ENCODE measurements at regions not wholly inside any gene's neighbourhood (a gene's known extent, or its start where the extent isn't known, plus 50 kb on each side); places are given as distances from the start of the nearest gene placed in this dataset.

GRCh38 chr1:58030456-58030855 is 516.1 kb downstream of the OMA1 start:
- H3K36me3 Mint-ChIP-seq (ENCODE audit: low read depth), result no peaks in the 10 kb centered on the region
- no peaks in the 10 kb centered on the region for H3K9me3 Mint-ChIP-seq
- H3K27me3 Mint-ChIP-seq, result peaks cover 18% of the 10 kb centered on the region
- H3K4me3 Mint-ChIP-seq, result no peak overlapping the region
- no peak overlapping the region for H3K27ac Mint-ChIP-seq
- H3K4me1 Mint-ChIP-seq, result no peaks in the 10 kb centered on the region
- no peak for ATAC-seq (replicated peaks)

GRCh38 chr1:58017641-58018040 is 528.9 kb downstream of the OMA1 start:
- H3K27me3 Mint-ChIP-seq, result peaks cover 3% of the 10 kb centered on the region
- H3K4me3 Mint-ChIP-seq, result no peak overlapping the region
- ATAC-seq (replicated peaks), result no peak
- no peaks in the 10 kb centered on the region for H3K36me3 Mint-ChIP-seq (ENCODE audit: low read depth)
- H3K4me1 Mint-ChIP-seq, result no peaks in the 10 kb centered on the region
- no peaks in the 10 kb centered on the region for H3K9me3 Mint-ChIP-seq
- no peak overlapping the region for H3K27ac Mint-ChIP-seq

DNA sequence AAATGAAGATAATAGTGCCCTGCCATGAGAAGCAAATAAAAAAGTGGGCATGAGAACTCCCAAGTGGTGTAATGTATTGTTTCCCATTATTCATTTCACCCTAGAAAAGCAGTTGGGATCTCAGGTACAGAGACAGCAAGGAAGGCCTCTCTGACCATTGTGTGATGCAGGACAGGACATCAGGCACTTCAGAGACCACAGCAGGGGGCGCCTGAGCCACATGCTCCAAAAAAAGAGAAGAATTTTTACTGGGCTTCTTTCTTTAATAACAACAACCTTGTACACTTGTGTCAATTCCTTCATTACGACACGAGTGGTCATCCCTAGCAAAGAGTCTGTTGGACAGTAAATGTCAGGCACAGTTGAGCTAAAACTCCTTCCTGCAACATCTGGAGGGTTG is 533.3 kb downstream of the OMA1 start:
- H3K4me1 Mint-ChIP-seq, result no peaks in the 10 kb centered on the region

GRCh38 chr1:58011978-58012377 is 534.5 kb downstream of the OMA1 start:
- H3K4me1 Mint-ChIP-seq, result no peaks in the 10 kb centered on the region
- H3K4me3 Mint-ChIP-seq, result no peak overlapping the region
- no peak overlapping the region for H3K27ac Mint-ChIP-seq
- ATAC-seq (replicated peaks), result no peak
- H3K9me3 Mint-ChIP-seq, result no peaks in the 10 kb centered on the region
- no peaks in the 10 kb centered on the region for H3K36me3 Mint-ChIP-seq (ENCODE audit: low read depth)
- H3K27me3 Mint-ChIP-seq, result no peaks in the 10 kb centered on the region

More for the DNA sequence above, 533.3 kb downstream of the OMA1 start:
- Mint-ChIP-seq H3K9me3 (no peaks in the 10 kb centered on the region), H3K27me3 (no peaks in the 10 kb centered on the region), H3K4me3 (no peak overlapping the region), H3K36me3 (ENCODE audit: low read depth) (no peaks in the 10 kb centered on the region), H3K27ac (no peak overlapping the region)
- ATAC-seq (replicated peaks), result no peak

GRCh38 chr1:58006421-58007046 is 540.0 kb downstream of the OMA1 start:
- no peak for ATAC-seq (replicated peaks)
- H3K9me3 Mint-ChIP-seq, result no peaks in the 10 kb centered on the region
- peaks cover 7% of the 10 kb centered on the region for H3K27me3 Mint-ChIP-seq
- no peaks in the 10 kb centered on the region for H3K4me1 Mint-ChIP-seq
- H3K36me3 Mint-ChIP-seq (ENCODE audit: low read depth), result no peaks in the 10 kb centered on the region
- no peak overlapping the region for H3K27ac Mint-ChIP-seq
- no peak overlapping the region for H3K4me3 Mint-ChIP-seq

GRCh38 chr1:58005212-58005611 is 541.3 kb downstream of the OMA1 start:
- ATAC-seq (replicated peaks), result no peak
- Mint-ChIP-seq H3K36me3 (ENCODE audit: low read depth) (no peaks in the 10 kb centered on the region), H3K9me3 (no peaks in the 10 kb centered on the region), H3K4me1 (no peaks in the 10 kb centered on the region), H3K27me3 (peaks cover 14% of the 10 kb centered on the region), H3K4me3 (no peak overlapping the region), H3K27ac (no peak overlapping the region)

DNA sequence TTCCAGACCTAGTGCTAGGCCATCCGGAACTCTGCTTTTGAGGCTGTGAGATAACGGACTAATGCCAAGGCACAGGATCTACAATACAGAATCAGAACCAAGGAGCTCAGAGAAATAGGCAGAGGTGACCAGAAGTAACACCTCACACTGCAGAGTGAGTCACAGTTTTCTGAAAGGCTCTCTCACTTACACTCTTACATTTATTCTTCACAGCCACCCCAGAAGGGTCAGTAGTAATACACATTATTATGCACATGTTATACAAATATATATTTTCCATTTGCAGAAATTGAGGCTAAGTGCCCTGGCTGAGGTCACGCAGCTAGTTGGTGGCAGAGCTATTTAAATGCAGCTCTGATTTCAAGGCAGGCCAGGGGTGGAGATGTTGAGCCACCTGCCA is 542.5 kb downstream of the OMA1 start:
- no peak for ATAC-seq (replicated peaks)
- H3K36me3 Mint-ChIP-seq (ENCODE audit: low read depth), result no peaks in the 10 kb centered on the region
- H3K27me3 Mint-ChIP-seq, result peaks cover 18% of the 10 kb centered on the region
- no peak overlapping the region for H3K27ac Mint-ChIP-seq
- no peaks in the 10 kb centered on the region for H3K9me3 Mint-ChIP-seq
- no peak overlapping the region for H3K4me3 Mint-ChIP-seq
- H3K4me1 Mint-ChIP-seq, result no peaks in the 10 kb centered on the region

GRCh38 chr1:58003059-58003458 is 543.5 kb downstream of the OMA1 start:
- H3K4me1 Mint-ChIP-seq, result no peaks in the 10 kb centered on the region
- no peaks in the 10 kb centered on the region for H3K9me3 Mint-ChIP-seq
- H3K36me3 Mint-ChIP-seq (ENCODE audit: low read depth), result no peaks in the 10 kb centered on the region
- no peak for ATAC-seq (replicated peaks)
- no peak overlapping the region for H3K27ac Mint-ChIP-seq
- peaks cover 18% of the 10 kb centered on the region for H3K27me3 Mint-ChIP-seq
- H3K4me3 Mint-ChIP-seq, result no peak overlapping the region

DNA sequence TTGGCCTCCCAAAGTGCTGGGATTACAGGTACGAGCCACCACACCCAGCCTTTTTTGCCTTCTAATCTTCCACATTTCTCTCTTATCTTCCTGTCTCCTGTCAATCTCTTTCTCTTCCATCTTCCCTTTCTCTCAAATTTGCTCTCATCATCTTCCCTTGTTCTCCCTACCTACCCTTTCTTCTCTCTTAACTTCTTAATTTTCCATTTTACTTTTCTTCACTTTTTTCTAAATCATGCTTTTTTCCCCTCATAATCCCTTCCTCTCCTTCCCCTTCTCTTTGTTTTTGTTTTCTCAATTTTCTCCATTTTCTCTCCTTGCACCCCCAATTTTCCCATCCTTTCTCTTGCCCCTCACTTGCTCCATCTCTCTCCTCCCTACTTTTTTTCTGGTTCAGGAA is 545.7 kb downstream of the OMA1 start:
- Mint-ChIP-seq H3K4me3 (no peak overlapping the region), H3K4me1 (no peaks in the 10 kb centered on the region), H3K27me3 (peaks cover 25% of the 10 kb centered on the region), H3K9me3 (peaks cover 8% of the 10 kb centered on the region), H3K27ac (no peak overlapping the region), H3K36me3 (ENCODE audit: low read depth) (no peaks in the 10 kb centered on the region)
- ATAC-seq (replicated peaks), result no peak

GRCh38 chr1:58000116-58000515 is 546.4 kb downstream of the OMA1 start:
- ATAC-seq (replicated peaks), result no peak

GRCh38 chr1:57996400-57996799 is 550.1 kb downstream of the OMA1 start:
- no peaks in the 10 kb centered on the region for H3K4me1 Mint-ChIP-seq
- H3K27me3 Mint-ChIP-seq, result peaks cover 20% of the 10 kb centered on the region

More at GRCh38 chr1:58000116-58000515, 546.4 kb downstream of the OMA1 start:
- H3K4me3 Mint-ChIP-seq, result no peak overlapping the region
- H3K36me3 Mint-ChIP-seq (ENCODE audit: low read depth), result no peaks in the 10 kb centered on the region
- no peaks in the 10 kb centered on the region for H3K4me1 Mint-ChIP-seq
- H3K27me3 Mint-ChIP-seq, result peaks cover 25% of the 10 kb centered on the region
- no peak overlapping the region for H3K27ac Mint-ChIP-seq
- H3K9me3 Mint-ChIP-seq, result peaks cover 8% of the 10 kb centered on the region

GRCh38 chr1:57991289-57991688 is 555.2 kb downstream of the OMA1 start:
- Mint-ChIP-seq H3K4me1 (no peaks in the 10 kb centered on the region), H3K27ac (no peak overlapping the region), H3K36me3 (ENCODE audit: low read depth) (no peaks in the 10 kb centered on the region), H3K4me3 (no peak overlapping the region), H3K9me3 (peaks cover 6% of the 10 kb centered on the region), H3K27me3 (peaks cover 13% of the 10 kb centered on the region)
- no peak for ATAC-seq (replicated peaks)

More at GRCh38 chr1:57996400-57996799, 550.1 kb downstream of the OMA1 start:
- peaks cover 12% of the 10 kb centered on the region for H3K9me3 Mint-ChIP-seq
- no peak for ATAC-seq (replicated peaks)
- H3K27ac Mint-ChIP-seq, result no peak overlapping the region
- H3K4me3 Mint-ChIP-seq, result no peak overlapping the region
- H3K36me3 Mint-ChIP-seq (ENCODE audit: low read depth), result no peaks in the 10 kb centered on the region

- H3K27ac Mint-ChIP-seq, result no peak overlapping the region
Measured at GRCh38 chr1:57989877-57990276, 556.6 kb downstream of the OMA1 start.

DNA sequence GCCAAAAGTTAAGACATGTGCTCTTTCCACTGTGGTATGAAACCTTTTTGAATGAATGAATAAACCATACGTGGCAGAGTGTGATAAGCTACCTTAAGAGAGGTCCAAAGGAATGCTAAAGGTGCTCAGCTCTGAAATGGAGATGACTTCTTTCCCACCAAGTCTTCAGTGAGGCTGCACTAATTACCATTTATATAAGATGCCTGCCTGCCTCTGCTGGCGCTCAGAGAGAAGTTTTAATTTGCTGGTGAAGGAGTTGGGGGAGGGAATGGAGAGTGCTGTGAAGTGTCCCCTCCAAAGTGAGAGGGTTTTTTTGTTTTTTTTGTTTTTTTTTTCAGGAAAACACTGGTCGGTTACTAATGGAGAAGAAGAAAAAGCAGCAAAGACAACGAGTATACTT is 559.0 kb downstream of the OMA1 start:
- Mint-ChIP-seq H3K4me3 (no peak overlapping the region), H3K36me3 (ENCODE audit: low read depth) (no peaks in the 10 kb centered on the region), H3K9me3 (no peaks in the 10 kb centered on the region), H3K4me1 (no peaks in the 10 kb centered on the region), H3K27ac (no peak overlapping the region), H3K27me3 (peaks cover 12% of the 10 kb centered on the region)
- ATAC-seq (replicated peaks), result no peak

More at GRCh38 chr1:57989877-57990276, 556.6 kb downstream of the OMA1 start:
- Mint-ChIP-seq H3K4me3 (no peak overlapping the region), H3K9me3 (peaks cover 3% of the 10 kb centered on the region), H3K4me1 (no peaks in the 10 kb centered on the region), H3K36me3 (ENCODE audit: low read depth) (no peaks in the 10 kb centered on the region), H3K27me3 (peaks cover 11% of the 10 kb centered on the region)
- ATAC-seq (replicated peaks), result no peak

GRCh38 chr1:57986432-57986831 is 560.1 kb downstream of the OMA1 start:
- H3K9me3 Mint-ChIP-seq, result no peaks in the 10 kb centered on the region
- no peak for ATAC-seq (replicated peaks)
- no peaks in the 10 kb centered on the region for H3K4me1 Mint-ChIP-seq
- no peak overlapping the region for H3K27ac Mint-ChIP-seq
- no peak overlapping the region for H3K4me3 Mint-ChIP-seq
- peaks cover 13% of the 10 kb centered on the region for H3K27me3 Mint-ChIP-seq
- H3K36me3 Mint-ChIP-seq (ENCODE audit: low read depth), result no peaks in the 10 kb centered on the region

- H3K27me3 Mint-ChIP-seq, result peaks cover 9% of the 10 kb centered on the region
- no peaks in the 10 kb centered on the region for H3K9me3 Mint-ChIP-seq
- no peak overlapping the region for H3K4me3 Mint-ChIP-seq
- no peak overlapping the region for H3K27ac Mint-ChIP-seq
- ATAC-seq (replicated peaks), result no peak
- no peaks in the 10 kb centered on the region for H3K4me1 Mint-ChIP-seq
- no peaks in the 10 kb centered on the region for H3K36me3 Mint-ChIP-seq (ENCODE audit: low read depth)
Measured at GRCh38 chr1:57984277-57984676, 560.4 kb upstream of the DAB1 start.
